ENCODE measurements at regions not wholly inside any gene's neighbourhood (a gene's known extent, or its start where the extent isn't known, plus 50 kb on each side); places are given as distances from the start of the nearest gene placed in this dataset.

- no peaks in the 10 kb centered on the region for H3K27me3 Mint-ChIP-seq (ENCODE audit: low read depth, poor library complexity)
- H3K9me3 Mint-ChIP-seq, result peaks cover 11% of the 10 kb centered on the region
- H3K36me3 Mint-ChIP-seq (ENCODE audit: low read depth), result no peaks in the 10 kb centered on the region
- TF ChIP-seq CTCF (IDR thresholded peaks at IDR 0.05), result no peak
- H3K27ac Mint-ChIP-seq, result no peak overlapping the region
- DNase-seq, result no peak
- H3K4me3 Mint-ChIP-seq, result no peak overlapping the region
- H3K4me1 Mint-ChIP-seq, result no peaks in the 10 kb centered on the region
Measured at GRCh38 chr11:28858076-28858475, 749.9 kb downstream of the METTL15 start.

GRCh38 chr11:28849053-28849452, 740.9 kb downstream of the METTL15 start:
- Mint-ChIP-seq H3K36me3 (ENCODE audit: low read depth) (peaks cover 5% of the 10 kb centered on the region), H3K4me3 (no peak overlapping the region), H3K9me3 (peaks cover 29% of the 10 kb centered on the region), H3K27me3 (ENCODE audit: low read depth, poor library complexity) (no peaks in the 10 kb centered on the region), H3K4me1 (no peaks in the 10 kb centered on the region), H3K27ac (no peak overlapping the region)
- no peak for TF ChIP-seq CTCF (IDR thresholded peaks at IDR 0.05)
- DNase-seq, result no peak

GRCh38 chr11:28842716-28843115, 734.5 kb downstream of the METTL15 start:
- H3K9me3 Mint-ChIP-seq, result no peaks in the 10 kb centered on the region
- TF ChIP-seq CTCF (IDR thresholded peaks at IDR 0.05), result no peak
- no peaks in the 10 kb centered on the region for H3K36me3 Mint-ChIP-seq (ENCODE audit: low read depth)
- no peak overlapping the region for H3K4me3 Mint-ChIP-seq
- no peaks in the 10 kb centered on the region for H3K27me3 Mint-ChIP-seq (ENCODE audit: low read depth, poor library complexity)
- H3K4me1 Mint-ChIP-seq, result no peaks in the 10 kb centered on the region
- H3K27ac Mint-ChIP-seq, result no peak overlapping the region
- no peak for DNase-seq

GRCh38 chr11:28838741-28839140, 730.6 kb downstream of the METTL15 start:
- Mint-ChIP-seq H3K4me3 (no peak overlapping the region), H3K36me3 (ENCODE audit: low read depth) (no peaks in the 10 kb centered on the region), H3K4me1 (peaks cover 12% of the 10 kb centered on the region), H3K27me3 (ENCODE audit: low read depth, poor library complexity) (no peaks in the 10 kb centered on the region), H3K27ac (no peak overlapping the region), H3K9me3 (no peaks in the 10 kb centered on the region)
- no peak for TF ChIP-seq CTCF (IDR thresholded peaks at IDR 0.05)
- DNase-seq, result no peak

GRCh38 chr11:28837599-28837998, 729.4 kb downstream of the METTL15 start:
- no peak overlapping the region for H3K27ac Mint-ChIP-seq

More at GRCh38 chr11:28837599-28837998, 729.4 kb downstream of the METTL15 start:
- no peaks in the 10 kb centered on the region for H3K27me3 Mint-ChIP-seq (ENCODE audit: low read depth, poor library complexity)
- no peak overlapping the region for H3K4me3 Mint-ChIP-seq
- H3K9me3 Mint-ChIP-seq, result no peaks in the 10 kb centered on the region
- peaks cover 12% of the 10 kb centered on the region for H3K4me1 Mint-ChIP-seq
- no peaks in the 10 kb centered on the region for H3K36me3 Mint-ChIP-seq (ENCODE audit: low read depth)
- no peak for TF ChIP-seq CTCF (IDR thresholded peaks at IDR 0.05)
- no peak for DNase-seq

Data from nephron progenitor cell (in vitro differentiated cells).